Stomach (tissue), 8 donors: ENCODE measurements at regions not wholly inside any gene's neighbourhood (a gene's known extent, or its start where the extent isn't known, plus 50 kb on each side); places are given as distances from the start of the nearest gene placed in this dataset.

ENCODE experiments used
- DNase-seq, 2 donors: peaks; one replicate each; pipeline versions ENCODE4 v3.0.0 to v3.0.0-alpha.2; 2013 to 2019
- H3K27ac ChIP-seq, 5 donors: fragments of 200-600 bp in 4 of 5; sonication (generic) in 4 of 5; one replicate each; pipeline ENCODE4 v1.5.1; 2013 to 2019; ENCODE audit warnings: mild to moderate bottlenecking in 1 of 5, moderate library complexity in 1 of 5
- H3K27me3 ChIP-seq, 3 donors: fragments of 200-600 bp; sonication (generic); one replicate each; pipeline ENCODE4 v1.5.1; 2017 to 2019; ENCODE audit warnings: mixed run types in 1 of 3
- H3K36me3 ChIP-seq, 4 donors: fragments of 200-600 bp; sonication (generic); 1 replicate in 3 of 4; 2 replicates in 1 of 4; pipeline ENCODE4 v1.5.1; 2016 to 2019
- H3K4me1 ChIP-seq, 4 donors: fragments of 200-600 bp; sonication (generic); one replicate each; pipeline ENCODE4 v1.5.1; 2016 to 2019
- H3K4me3 ChIP-seq, 4 donors: fragments of 200-600 bp; sonication (generic) in 3 of 4; one replicate each; pipeline ENCODE4 v1.5.1; 2016 to 2019; ENCODE audit warnings: mild to moderate bottlenecking in 1 of 4
- H3K9me3 ChIP-seq, 4 donors: fragments of 200-600 bp; sonication (generic); one replicate each; pipeline ENCODE4 v1.5.1; 2016 to 2019
- EP300 ChIP-seq: sonication (generic); formaldehyde crosslinking; IDR thresholded peaks from one replicate; pipeline ENCODE4 v1.6.1; 2017; ENCODE audit warnings: antibody characterized with exemption
- POLR2A ChIP-seq, 4 donors: fragments of 450-650 bp; IDR thresholded peaks; one replicate each; pipeline ENCODE4 v1.6.1; 2016; ENCODE audit warnings: antibody characterized with exemption in 4 of 4, control low read depth in 2 of 4, mild to moderate bottlenecking in 1 of 4, moderate library complexity in 1 of 4
- POLR2AphosphoS5 ChIP-seq, 3 donors: sonication (generic); formaldehyde crosslinking; IDR thresholded peaks; one replicate each; pipeline ENCODE4 v1.6.1; 2016; ENCODE audit warnings: antibody characterized with exemption in 3 of 3
- WGBS, 5 donors: extraction: QIAGEN DNeasy Blood & Tissue Kit in 3 of 5; methylation state at CpG; one replicate each; pipeline versions ENCODE4 v1.1.5 to v1.1.7; 2013 to 2018; 5-methylcytosine and 5-hydroxymethylcytosine counted together
- intact Hi-C: fragments of 100-400 bp; cut with DNase I; formaldehyde crosslinking; loops from one replicate; pipeline ENCODE4 v1.15.1; 2023; ENCODE audit warnings: low total_unique reads
- TF ChIP-seq, protein P1 (sequence below), 7 experiments: fragments of 450-650 bp in 4 of 7; fragments of 200-600 bp in 3 of 7; sonication (generic) in 3 of 7; IDR thresholded peaks; one replicate each; pipeline ENCODE4 v1.5.1; 2016 to 2019; ENCODE audit warnings: antibody characterized with exemption in 7 of 7, control low read depth in 2 of 7, mild to moderate bottlenecking in 1 of 7
- donor health status: healthy with polysubstance abuse.
- donor health status: Bipolar disorder and iron deficiency.
- donor health status: healthy.

DNA sequence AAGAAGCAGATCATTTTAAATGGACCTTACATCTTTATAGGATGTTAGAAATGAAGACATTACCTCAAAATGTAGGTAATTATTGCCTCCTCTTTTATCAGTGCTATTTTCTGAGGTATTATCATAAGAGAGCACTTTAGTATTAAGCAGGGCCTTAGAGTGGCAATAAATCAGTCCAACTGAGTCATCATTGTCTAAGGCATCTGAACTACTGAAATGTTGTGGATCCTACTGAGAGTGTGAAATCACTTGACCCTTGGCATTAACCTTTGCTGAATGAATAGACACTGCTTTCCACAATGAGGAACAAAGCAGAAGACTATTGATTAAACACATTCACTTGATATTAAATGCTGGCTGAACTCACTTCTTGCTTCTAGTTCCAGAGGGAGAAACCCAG lies 224.6 kb upstream of the ARRDC3 start:
- intact Hi-C loops: no loop called here
- TF ChIP-seq, protein P1, sequence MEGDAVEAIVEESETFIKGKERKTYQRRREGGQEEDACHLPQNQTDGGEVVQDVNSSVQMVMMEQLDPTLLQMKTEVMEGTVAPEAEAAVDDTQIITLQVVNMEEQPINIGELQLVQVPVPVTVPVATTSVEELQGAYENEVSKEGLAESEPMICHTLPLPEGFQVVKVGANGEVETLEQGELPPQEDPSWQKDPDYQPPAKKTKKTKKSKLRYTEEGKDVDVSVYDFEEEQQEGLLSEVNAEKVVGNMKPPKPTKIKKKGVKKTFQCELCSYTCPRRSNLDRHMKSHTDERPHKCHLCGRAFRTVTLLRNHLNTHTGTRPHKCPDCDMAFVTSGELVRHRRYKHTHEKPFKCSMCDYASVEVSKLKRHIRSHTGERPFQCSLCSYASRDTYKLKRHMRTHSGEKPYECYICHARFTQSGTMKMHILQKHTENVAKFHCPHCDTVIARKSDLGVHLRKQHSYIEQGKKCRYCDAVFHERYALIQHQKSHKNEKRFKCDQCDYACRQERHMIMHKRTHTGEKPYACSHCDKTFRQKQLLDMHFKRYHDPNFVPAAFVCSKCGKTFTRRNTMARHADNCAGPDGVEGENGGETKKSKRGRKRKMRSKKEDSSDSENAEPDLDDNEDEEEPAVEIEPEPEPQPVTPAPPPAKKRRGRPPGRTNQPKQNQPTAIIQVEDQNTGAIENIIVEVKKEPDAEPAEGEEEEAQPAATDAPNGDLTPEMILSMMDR (IDR thresholded peaks at IDR 0.05): no peak
- Histone ChIP-seq H3K4me3 (no peak overlapping the region), H3K36me3 (no peaks in the 10 kb centered on the region), H3K27ac (no peak overlapping the region), H3K4me1 (no peaks in the 10 kb centered on the region), H3K9me3 (no peaks in the 10 kb centered on the region), H3K27me3 (no peaks in the 10 kb centered on the region)
- no peak for DNase-seq

DNA sequence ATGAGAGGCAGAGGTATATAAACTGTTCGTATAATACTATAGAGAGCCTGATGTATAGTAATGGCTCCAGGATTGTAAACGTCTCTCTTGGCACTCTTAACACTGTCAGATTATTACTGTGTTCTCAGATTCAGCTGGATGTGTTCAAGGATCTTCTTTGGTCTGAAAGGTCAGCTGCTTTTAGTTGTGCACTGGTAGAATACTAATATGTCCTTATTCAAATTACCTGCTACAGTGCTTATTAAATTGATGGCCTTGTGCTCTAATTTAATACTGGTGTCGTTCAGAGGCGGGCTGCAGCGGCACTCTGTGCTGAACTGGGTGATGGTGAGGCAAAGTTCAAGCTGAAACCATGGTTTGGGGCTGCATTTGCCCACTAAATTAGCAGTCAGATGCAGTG lies 216.7 kb upstream of the ARRDC3 start:
- no peak for TF ChIP-seq POLR2A (IDR thresholded peaks at IDR 0.05)
- no peak for TF ChIP-seq POLR2AphosphoS5 (IDR thresholded peaks at IDR 0.05)
- no peak for TF ChIP-seq EP300
- TF ChIP-seq, protein P1 (IDR thresholded peaks at IDR 0.05): no peak
- 77 to 85% (median 80%) methylated on average over 5 of the region's 5 CpGs for WGBS, 5 donors
- H3K27me3 ChIP-seq: no peaks in the 10 kb centered on the region
- H3K27ac ChIP-seq: no peak overlapping the region
- no peaks in the 10 kb centered on the region for H3K4me1 ChIP-seq
- H3K4me3 ChIP-seq: no peak overlapping the region
- no peaks in the 10 kb centered on the region for H3K36me3 ChIP-seq
- DNase-seq: no peak
- H3K9me3 ChIP-seq: no peaks in the 10 kb centered on the region
- intact Hi-C loops: no loop called here

DNA sequence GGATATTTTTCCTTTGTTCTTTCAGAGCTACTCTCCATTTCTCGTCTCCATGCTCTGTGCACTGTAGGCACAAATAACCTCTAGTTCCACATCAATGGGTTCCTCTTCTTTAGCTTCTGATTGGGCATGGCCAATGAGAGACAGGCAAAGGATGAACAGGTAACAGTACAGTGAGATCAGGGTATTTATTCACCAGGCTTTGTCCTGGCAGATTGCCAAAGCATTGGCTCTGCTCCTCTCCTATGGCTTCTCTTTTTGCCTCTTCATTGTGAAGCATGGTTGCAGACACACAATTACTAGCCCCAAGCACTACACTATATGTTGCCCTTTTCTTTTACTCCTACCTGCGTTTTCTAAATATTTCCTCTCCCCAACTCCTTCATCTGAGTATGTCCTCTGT lies 215.1 kb upstream of the ARRDC3 start:
- no peaks in the 10 kb centered on the region for H3K36me3 ChIP-seq
- 85 to 90% (median 87%) methylated on average over 2 of the region's 2 CpGs for WGBS, 5 donors
- H3K27ac ChIP-seq: no peak overlapping the region
- intact Hi-C loops: no loop called here
- TF ChIP-seq EP300 (no peak), POLR2AphosphoS5 (IDR thresholded peaks at IDR 0.05) (no peak), POLR2A (IDR thresholded peaks at IDR 0.05) (no peak)
- TF ChIP-seq, protein P1 (IDR thresholded peaks at IDR 0.05): no peak
- peak in 1 of 2 donors; percentile 2 for DNase-seq
- H3K9me3 ChIP-seq: peaks cover 0 to 13% (median 8%) of the 10 kb centered on the region in 4 donors
- no peak overlapping the region for H3K4me3 ChIP-seq
- H3K27me3 ChIP-seq: no peaks in the 10 kb centered on the region
- no peaks in the 10 kb centered on the region for H3K4me1 ChIP-seq

DNA sequence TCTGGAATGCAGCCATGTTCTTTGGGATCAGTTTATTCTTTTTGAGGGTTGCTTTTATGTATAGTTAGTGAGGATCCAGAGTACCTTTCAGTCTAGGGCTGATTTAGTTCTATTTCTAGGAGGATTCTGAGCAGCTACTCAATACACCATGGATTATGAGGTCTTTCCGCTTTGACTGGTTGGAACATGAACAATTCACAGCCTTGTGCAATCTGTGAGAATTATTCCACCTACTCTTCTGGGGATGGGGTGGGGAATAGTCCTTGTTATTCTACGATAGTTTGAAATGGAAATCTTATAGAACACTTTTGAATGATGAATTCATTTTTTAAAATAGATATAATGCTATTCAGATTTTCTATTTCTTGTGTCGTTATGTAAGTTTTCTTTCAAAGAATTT lies 212.3 kb upstream of the ARRDC3 start:
- 81 to 92% (median 89%) methylated on average over 3 of the region's 3 CpGs for WGBS, 5 donors
- Histone ChIP-seq H3K27ac (no peak overlapping the region), H3K27me3 (no peaks in the 10 kb centered on the region), H3K4me1 (no peaks in the 10 kb centered on the region), H3K9me3 (peaks cover 0 to 15% (median 10%) of the 10 kb centered on the region in 4 donors), H3K4me3 (no peak overlapping the region), H3K36me3 (no peaks in the 10 kb centered on the region)
- no peak for DNase-seq
- intact Hi-C loops: no loop called here
- no peak for TF ChIP-seq POLR2A (IDR thresholded peaks at IDR 0.05)
- no peak for TF ChIP-seq EP300
- TF ChIP-seq, protein P1 (IDR thresholded peaks at IDR 0.05): no peak
- no peak for TF ChIP-seq POLR2AphosphoS5 (IDR thresholded peaks at IDR 0.05)

DNA sequence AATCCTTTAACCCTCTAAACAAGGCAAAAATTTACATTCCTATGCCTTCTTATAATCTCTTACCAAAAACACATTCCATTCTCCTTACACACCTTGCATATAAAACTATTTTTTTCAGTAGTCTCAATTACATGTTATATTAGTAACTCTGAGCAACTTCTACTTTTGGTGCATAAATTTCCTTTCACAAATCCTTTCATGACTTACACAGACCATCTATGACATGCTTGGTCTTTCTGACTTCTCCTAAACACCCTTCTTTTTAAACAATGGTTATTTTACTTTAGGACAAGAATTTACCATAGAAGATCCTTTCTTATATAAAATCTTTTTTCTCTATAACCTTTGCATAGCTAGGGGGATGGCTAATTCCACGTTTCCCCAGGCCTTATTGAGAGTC lies 208.0 kb upstream of the ARRDC3 start:
- no peaks in the 10 kb centered on the region for H3K4me1 ChIP-seq

More for the DNA sequence above, 208.0 kb upstream of the ARRDC3 start:
- 13 to 35% (median 20%) methylated on average over 1 of the region's 1 CpG for WGBS, 5 donors
- no peaks in the 10 kb centered on the region for H3K36me3 ChIP-seq
- TF ChIP-seq EP300: no peak
- TF ChIP-seq, protein P1 (IDR thresholded peaks at IDR 0.05): no peak
- no peak for TF ChIP-seq POLR2A (IDR thresholded peaks at IDR 0.05)
- no peak for TF ChIP-seq POLR2AphosphoS5 (IDR thresholded peaks at IDR 0.05)
- H3K9me3 ChIP-seq: peaks cover 0 to 20% (median 10%) of the 10 kb centered on the region in 4 donors
- no peak overlapping the region for H3K4me3 ChIP-seq
- H3K27me3 ChIP-seq: no peaks in the 10 kb centered on the region
- intact Hi-C loops: no loop called here
- no peak for DNase-seq
- no peak overlapping the region for H3K27ac ChIP-seq
